Erythroblast (primary cell): ENCODE measurements at regions not wholly inside any gene's neighbourhood (a gene's known extent, or its start where the extent isn't known, plus 50 kb on each side); places are given as distances from the start of the nearest gene placed in this dataset.

ENCODE experiments used
- GATA1 ChIP-seq: IDR thresholded peaks from 2 replicates; pipeline ENCODE4 v1.6.1; 2011; ENCODE audit warnings: low read depth, mild to moderate bottlenecking, control low read depth, low read length, moderate library complexity
- POLR2A ChIP-seq: IDR thresholded peaks from 2 replicates; pipeline ENCODE4 v1.6.1; 2011; ENCODE audit warnings: mild to moderate bottlenecking, low read length

DNA sequence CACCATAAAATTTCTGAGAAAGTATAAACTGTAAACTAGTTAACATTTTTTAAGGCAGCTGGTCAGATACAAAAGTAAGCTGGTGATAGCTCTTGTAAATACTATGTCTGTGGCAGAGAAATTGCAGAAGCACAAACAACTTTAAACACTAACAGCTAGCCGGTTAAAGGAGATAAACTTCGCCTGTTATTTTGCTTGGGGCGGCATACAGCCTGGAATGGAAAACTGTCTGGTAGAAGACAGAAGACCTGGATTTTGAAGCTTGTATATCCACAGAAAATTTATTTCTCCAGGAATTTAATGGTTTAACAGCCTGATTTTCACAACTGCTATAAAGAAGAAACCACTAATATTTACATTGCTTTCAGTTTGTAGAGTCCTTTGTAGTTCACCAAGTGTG lies 65.3 kb upstream of the FIBIN start:
- TF ChIP-seq POLR2A = no peak
- TF ChIP-seq GATA1 = no peak
